ENCODE measurements at regions not wholly inside any gene's neighbourhood (a gene's known extent, or its start where the extent isn't known, plus 50 kb on each side); places are given as distances from the start of the nearest gene placed in this dataset.
"Not testable (repeated sequence)": the region's sequence is repeated elsewhere in the genome, so short reads cannot be mapped to it uniquely, and the experiment has no call there.

GRCh38 chr18:71223486-71223885 lies 934.6 kb downstream of the SOCS6 start:
- H3K27ac Mint-ChIP-seq: no peak overlapping the region
- no peaks in the 10 kb centered on the region for H3K36me3 Mint-ChIP-seq (ENCODE audit: low read depth)
- no peaks in the 10 kb centered on the region for H3K27me3 Mint-ChIP-seq (ENCODE audit: low read depth)
- H3K4me1 Mint-ChIP-seq (ENCODE audit: low read depth): no peaks in the 10 kb centered on the region
- no peak overlapping the region for H3K4me3 Mint-ChIP-seq (ENCODE audit: low read depth)
- no peaks in the 10 kb centered on the region for H3K9me3 Mint-ChIP-seq
- no peak for DNase-seq (ENCODE audit: low spot score)
- intact Hi-C loops (cut with micrococcal nuclease): no loop called here

- Mint-ChIP-seq H3K27ac (no peak overlapping the region), H3K36me3 (ENCODE audit: low read depth) (no peaks in the 10 kb centered on the region), H3K4me1 (ENCODE audit: low read depth) (no peaks in the 10 kb centered on the region), H3K27me3 (ENCODE audit: low read depth) (no peaks in the 10 kb centered on the region), H3K9me3 (no peaks in the 10 kb centered on the region), H3K4me3 (ENCODE audit: low read depth) (no peak overlapping the region)
- no peak for DNase-seq (ENCODE audit: low spot score)
- intact Hi-C loops (cut with micrococcal nuclease): no loop called here
Observed at GRCh38 chr18:71221405-71221804, 932.6 kb downstream of the SOCS6 start.

GRCh38 chr18:71212739-71213138 lies 923.9 kb downstream of the SOCS6 start:
- DNase-seq (ENCODE audit: low spot score); H3K27ac Mint-ChIP-seq; intact Hi-C loops (cut with micrococcal nuclease); H3K27me3 Mint-ChIP-seq (ENCODE audit: low read depth); H3K4me1 Mint-ChIP-seq (ENCODE audit: low read depth); H3K36me3 Mint-ChIP-seq (ENCODE audit: low read depth); H3K4me3 Mint-ChIP-seq (ENCODE audit: low read depth); H3K9me3 Mint-ChIP-seq: not testable (repeated sequence)

GRCh38 chr18:71212222-71212621 lies 923.4 kb downstream of the SOCS6 start:
- Mint-ChIP-seq H3K27me3 (ENCODE audit: low read depth) (no peaks in the 10 kb centered on the region), H3K36me3 (ENCODE audit: low read depth) (no peaks in the 10 kb centered on the region), H3K27ac (no peak overlapping the region), H3K9me3 (no peaks in the 10 kb centered on the region), H3K4me1 (ENCODE audit: low read depth) (no peaks in the 10 kb centered on the region), H3K4me3 (ENCODE audit: low read depth) (no peak overlapping the region)
- intact Hi-C loops (cut with micrococcal nuclease): no loop called here
- no peak for DNase-seq (ENCODE audit: low spot score)

- H3K9me3 Mint-ChIP-seq: no peaks in the 10 kb centered on the region
- no peaks in the 10 kb centered on the region for H3K36me3 Mint-ChIP-seq (ENCODE audit: low read depth)
- intact Hi-C loops (cut with micrococcal nuclease): no loop called here
- no peaks in the 10 kb centered on the region for H3K4me1 Mint-ChIP-seq (ENCODE audit: low read depth)
- no peak for DNase-seq (ENCODE audit: low spot score)
- H3K27me3 Mint-ChIP-seq (ENCODE audit: low read depth): no peaks in the 10 kb centered on the region
- H3K4me3 Mint-ChIP-seq (ENCODE audit: low read depth): no peak overlapping the region
- H3K27ac Mint-ChIP-seq: no peak overlapping the region
Observed at GRCh38 chr18:71209944-71210343, 921.1 kb downstream of the SOCS6 start.

- intact Hi-C loops (cut with micrococcal nuclease): no loop called here
Observed at GRCh38 chr18:71194438-71194837, 905.6 kb downstream of the SOCS6 start.

GRCh38 chr18:71189581-71189980 lies 900.7 kb downstream of the SOCS6 start:
- H3K9me3 Mint-ChIP-seq: no peaks in the 10 kb centered on the region
- intact Hi-C loops (cut with micrococcal nuclease): no loop called here
- no peak overlapping the region for H3K27ac Mint-ChIP-seq
- H3K27me3 Mint-ChIP-seq (ENCODE audit: low read depth): no peaks in the 10 kb centered on the region
- DNase-seq (ENCODE audit: low spot score): no peak
- no peaks in the 10 kb centered on the region for H3K4me1 Mint-ChIP-seq (ENCODE audit: low read depth)
- no peak overlapping the region for H3K4me3 Mint-ChIP-seq (ENCODE audit: low read depth)
- H3K36me3 Mint-ChIP-seq (ENCODE audit: low read depth): no peaks in the 10 kb centered on the region

More at GRCh38 chr18:71194438-71194837, 905.6 kb downstream of the SOCS6 start:
- no peaks in the 10 kb centered on the region for H3K4me1 Mint-ChIP-seq (ENCODE audit: low read depth)
- no peak overlapping the region for H3K27ac Mint-ChIP-seq
- H3K27me3 Mint-ChIP-seq (ENCODE audit: low read depth): no peaks in the 10 kb centered on the region
- no peaks in the 10 kb centered on the region for H3K36me3 Mint-ChIP-seq (ENCODE audit: low read depth)
- H3K9me3 Mint-ChIP-seq: no peaks in the 10 kb centered on the region
- no peak overlapping the region for H3K4me3 Mint-ChIP-seq (ENCODE audit: low read depth)
- no peak for DNase-seq (ENCODE audit: low spot score)

GRCh38 chr18:71168557-71169145 lies 879.8 kb downstream of the SOCS6 start:
- Mint-ChIP-seq H3K27ac (no peak overlapping the region), H3K9me3 (no peaks in the 10 kb centered on the region), H3K27me3 (ENCODE audit: low read depth) (no peaks in the 10 kb centered on the region), H3K36me3 (ENCODE audit: low read depth) (no peaks in the 10 kb centered on the region), H3K4me3 (ENCODE audit: low read depth) (no peak overlapping the region), H3K4me1 (ENCODE audit: low read depth) (no peaks in the 10 kb centered on the region)
- DNase-seq (ENCODE audit: low spot score): no peak
- intact Hi-C loops (cut with micrococcal nuclease): no loop called here

- Mint-ChIP-seq H3K9me3 (no peaks in the 10 kb centered on the region), H3K36me3 (ENCODE audit: low read depth) (no peaks in the 10 kb centered on the region), H3K4me1 (ENCODE audit: low read depth) (no peaks in the 10 kb centered on the region), H3K4me3 (ENCODE audit: low read depth) (no peak overlapping the region), H3K27me3 (ENCODE audit: low read depth) (no peaks in the 10 kb centered on the region), H3K27ac (no peak overlapping the region)
- intact Hi-C loops (cut with micrococcal nuclease): loop anchor here (5.0 kb wide), 1 partner anchor 721 kb away; no protein-coding TSS in a partner anchor
- DNase-seq (ENCODE audit: low spot score): no peak
Observed at GRCh38 chr18:71136487-71136886, 847.6 kb downstream of the SOCS6 start.

- no peak overlapping the region for H3K27ac Mint-ChIP-seq
Observed at GRCh38 chr18:71134122-71134521, 845.3 kb downstream of the SOCS6 start.

GRCh38 chr18:71131918-71132317 lies 843.1 kb downstream of the SOCS6 start:
- no peaks in the 10 kb centered on the region for H3K36me3 Mint-ChIP-seq (ENCODE audit: low read depth)
- intact Hi-C loops (cut with micrococcal nuclease): no loop called here
- peaks cover 6% of the 10 kb centered on the region for H3K9me3 Mint-ChIP-seq
- DNase-seq (ENCODE audit: low spot score): no peak
- H3K27ac Mint-ChIP-seq: no peak overlapping the region
- no peak overlapping the region for H3K4me3 Mint-ChIP-seq (ENCODE audit: low read depth)
- H3K27me3 Mint-ChIP-seq (ENCODE audit: low read depth): no peaks in the 10 kb centered on the region
- no peaks in the 10 kb centered on the region for H3K4me1 Mint-ChIP-seq (ENCODE audit: low read depth)

More at GRCh38 chr18:71134122-71134521, 845.3 kb downstream of the SOCS6 start:
- Mint-ChIP-seq H3K27me3 (ENCODE audit: low read depth) (no peaks in the 10 kb centered on the region), H3K4me3 (ENCODE audit: low read depth) (no peak overlapping the region), H3K9me3 (peaks cover 6% of the 10 kb centered on the region), H3K36me3 (ENCODE audit: low read depth) (no peaks in the 10 kb centered on the region), H3K4me1 (ENCODE audit: low read depth) (no peaks in the 10 kb centered on the region)
- no peak for DNase-seq (ENCODE audit: low spot score)
- intact Hi-C loops (cut with micrococcal nuclease): no loop called here

GRCh38 chr18:71130351-71130750 lies 841.5 kb downstream of the SOCS6 start:
- H3K27ac Mint-ChIP-seq: no peak overlapping the region
- no peak overlapping the region for H3K4me3 Mint-ChIP-seq (ENCODE audit: low read depth)
- DNase-seq (ENCODE audit: low spot score): no peak
- H3K4me1 Mint-ChIP-seq (ENCODE audit: low read depth): no peaks in the 10 kb centered on the region
- intact Hi-C loops (cut with micrococcal nuclease): no loop called here
- peaks cover 6% of the 10 kb centered on the region for H3K9me3 Mint-ChIP-seq
- no peaks in the 10 kb centered on the region for H3K27me3 Mint-ChIP-seq (ENCODE audit: low read depth)
- no peaks in the 10 kb centered on the region for H3K36me3 Mint-ChIP-seq (ENCODE audit: low read depth)

- intact Hi-C loops (cut with micrococcal nuclease): no loop called here
- DNase-seq (ENCODE audit: low spot score): no peak
- Mint-ChIP-seq H3K27ac (no peak overlapping the region), H3K27me3 (ENCODE audit: low read depth) (no peaks in the 10 kb centered on the region), H3K9me3 (peaks cover 15% of the 10 kb centered on the region), H3K4me3 (ENCODE audit: low read depth) (no peak overlapping the region), H3K36me3 (ENCODE audit: low read depth) (no peaks in the 10 kb centered on the region), H3K4me1 (ENCODE audit: low read depth) (no peaks in the 10 kb centered on the region)
Observed at GRCh38 chr18:71125581-71125980, 836.7 kb downstream of the SOCS6 start.

GRCh38 chr18:71116535-71116934 lies 827.7 kb downstream of the SOCS6 start:
- intact Hi-C loops (cut with micrococcal nuclease): no loop called here
- peaks cover 4% of the 10 kb centered on the region for H3K9me3 Mint-ChIP-seq

More at GRCh38 chr18:71116535-71116934, 827.7 kb downstream of the SOCS6 start:
- no peaks in the 10 kb centered on the region for H3K4me1 Mint-ChIP-seq (ENCODE audit: low read depth)
- no peak overlapping the region for H3K4me3 Mint-ChIP-seq (ENCODE audit: low read depth)
- no peak for DNase-seq (ENCODE audit: low spot score)
- H3K27ac Mint-ChIP-seq: no peak overlapping the region
- no peaks in the 10 kb centered on the region for H3K27me3 Mint-ChIP-seq (ENCODE audit: low read depth)
- no peaks in the 10 kb centered on the region for H3K36me3 Mint-ChIP-seq (ENCODE audit: low read depth)

Data from activated T-helper 2 cell treated with anti-CD3 and anti-CD28 coated beads, Interferon-gamma antibody, Interleukin-2, Interleukin-4, amounts not matched to agents 10 μg/mL and 5 μg/mL and 100 μg/mL, durations not matched to agents 14 hours and 24 hours and 36 hours (primary cell).